T-helper 17 cell (primary cell): ENCODE measurements at regions not wholly inside any gene's neighbourhood (a gene's known extent, or its start where the extent isn't known, plus 50 kb on each side); places are given as distances from the start of the nearest gene placed in this dataset.
"Not testable (repeated sequence)": the region's sequence is repeated elsewhere in the genome, so short reads cannot be mapped to it uniquely, and the experiment has no call there.

Experiments
- ATAC-seq: fragments of 150-1000 bp; cut with Tn5 transposase; 2 replicates; pipeline ENCODE4 v1.10.0; 2021; ENCODE audit warnings: mild to moderate bottlenecking, moderate library complexity
- DNase-seq, 3 donors: peaks; one replicate each; pipeline versions ENCODE4 v3.0.0 to v3.0.0-alpha.2; 2020 to 2021
- H3K9me3 ChIP-seq: one replicate; pipeline ENCODE4 v1.7.0; 2013; ENCODE audit warnings: low read length, mild to moderate bottlenecking; ENCODE audit not compliant: control insufficient read depth, poor library complexity, severe bottlenecking
- H3K27ac Mint-ChIP-seq: one replicate; pipeline ENCODE4 v1.8.0; 2022; ENCODE audit warnings: mild to moderate bottlenecking, moderate library complexity, mixed read lengths
- H3K27me3 Mint-ChIP-seq: one replicate; pipeline ENCODE4 v1.8.0; 2022; ENCODE audit warnings: mixed read lengths
- H3K36me3 Mint-ChIP-seq: one replicate; pipeline ENCODE4 v1.8.0; 2022; ENCODE audit warnings: low read depth, mixed read lengths
- H3K4me1 Mint-ChIP-seq: one replicate; pipeline ENCODE4 v1.8.0; 2022; ENCODE audit warnings: mild to moderate bottlenecking, mixed read lengths
- H3K4me3 Mint-ChIP-seq: one replicate; pipeline ENCODE4 v1.8.0; 2022; ENCODE audit warnings: mild to moderate bottlenecking, moderate library complexity, mixed read lengths

GRCh38 chrX:39063702-39064101 is 262.4 kb downstream of the MID1IP1 start:
- Mint-ChIP-seq H3K27ac (no peak overlapping the region), H3K36me3 (no peaks in the 10 kb centered on the region), H3K4me1 (no peaks in the 10 kb centered on the region), H3K4me3 (no peak overlapping the region), H3K27me3 (no peaks in the 10 kb centered on the region)
- DNase-seq (no peak), ATAC-seq (no peak)
- H3K9me3 ChIP-seq, result no peaks in the 10 kb centered on the region

- DNase-seq (no peak), ATAC-seq (no peak)
- H3K36me3 Mint-ChIP-seq, result no peaks in the 10 kb centered on the region
- no peaks in the 10 kb centered on the region for H3K4me1 Mint-ChIP-seq
- no peak overlapping the region for H3K4me3 Mint-ChIP-seq
- no peaks in the 10 kb centered on the region for H3K27me3 Mint-ChIP-seq
- no peak overlapping the region for H3K27ac Mint-ChIP-seq
- no peaks in the 10 kb centered on the region for H3K9me3 ChIP-seq
Measured at GRCh38 chrX:39065051-39065871, 264.0 kb downstream of the MID1IP1 start.

GRCh38 chrX:39067866-39068265 is 266.6 kb downstream of the MID1IP1 start:
- Mint-ChIP-seq H3K36me3 (no peaks in the 10 kb centered on the region), H3K4me1 (no peaks in the 10 kb centered on the region), H3K27ac (no peak overlapping the region), H3K27me3 (no peaks in the 10 kb centered on the region), H3K4me3 (no peak overlapping the region)
- ATAC-seq (no peak), DNase-seq (no peak)
- H3K9me3 ChIP-seq, result no peaks in the 10 kb centered on the region

DNA sequence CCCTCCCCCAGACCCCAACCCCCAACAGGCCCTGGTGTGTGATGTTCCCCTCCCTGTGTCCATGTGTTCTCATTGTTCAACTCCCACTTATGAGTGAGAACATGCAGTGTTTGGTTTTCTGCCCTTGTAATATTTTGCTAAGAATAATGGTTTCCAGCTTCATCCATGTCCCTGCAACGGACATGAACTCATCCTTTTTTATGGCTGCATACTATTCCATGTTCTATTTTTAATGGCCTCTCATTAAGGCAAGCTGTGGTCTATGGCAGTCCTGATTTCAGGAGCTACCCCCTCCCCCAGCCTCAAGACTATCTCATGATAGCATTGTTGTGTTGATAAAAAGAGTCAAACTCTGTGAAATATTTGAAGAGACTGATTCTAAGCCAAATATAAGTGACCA is 267.4 kb downstream of the MID1IP1 start:
- H3K4me1 Mint-ChIP-seq, DNase-seq, H3K27me3 Mint-ChIP-seq, ATAC-seq, H3K9me3 ChIP-seq, H3K4me3 Mint-ChIP-seq, H3K27ac Mint-ChIP-seq, H3K36me3 Mint-ChIP-seq: not testable (repeated sequence)

GRCh38 chrX:39070009-39070408 is 268.8 kb downstream of the MID1IP1 start:
- no peaks in the 10 kb centered on the region for H3K36me3 Mint-ChIP-seq
- no peak overlapping the region for H3K27ac Mint-ChIP-seq
- DNase-seq (no peak), ATAC-seq (no peak)
- H3K9me3 ChIP-seq, result no peaks in the 10 kb centered on the region
- H3K4me3 Mint-ChIP-seq, result no peak overlapping the region
- H3K27me3 Mint-ChIP-seq, result no peaks in the 10 kb centered on the region
- no peaks in the 10 kb centered on the region for H3K4me1 Mint-ChIP-seq

DNA sequence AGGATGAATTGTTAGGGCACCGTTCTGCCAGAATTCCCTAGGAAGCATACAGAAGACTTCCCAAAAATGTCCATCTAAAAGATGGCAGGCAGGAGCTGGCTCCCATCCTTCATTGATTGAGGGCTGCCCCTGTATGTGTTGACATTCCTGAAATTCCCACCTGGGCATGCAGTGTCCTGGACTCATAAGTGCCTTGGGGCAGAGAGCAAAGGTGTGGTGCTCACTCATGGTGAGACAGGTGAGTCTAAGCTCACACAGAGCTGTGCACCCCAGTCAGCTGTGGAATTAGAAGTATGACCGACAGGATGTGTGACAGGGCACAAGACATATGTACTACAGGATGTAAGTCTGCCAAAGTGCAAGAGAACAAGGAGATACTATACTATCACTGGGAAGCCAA is 271.9 kb downstream of the MID1IP1 start:
- ATAC-seq (no peak), DNase-seq (no peak)
- H3K4me1 Mint-ChIP-seq, result no peaks in the 10 kb centered on the region
- no peaks in the 10 kb centered on the region for H3K27me3 Mint-ChIP-seq
- no peaks in the 10 kb centered on the region for H3K36me3 Mint-ChIP-seq
- no peak overlapping the region for H3K4me3 Mint-ChIP-seq
- H3K27ac Mint-ChIP-seq, result peak overlapping the region; percentile 71
- H3K9me3 ChIP-seq, result no peaks in the 10 kb centered on the region

- H3K9me3 ChIP-seq, result no peaks in the 10 kb centered on the region
- Mint-ChIP-seq H3K4me1 (peaks cover 2% of the 10 kb centered on the region), H3K27me3 (peaks cover 10% of the 10 kb centered on the region), H3K4me3 (no peak overlapping the region), H3K36me3 (no peaks in the 10 kb centered on the region), H3K27ac (no peak overlapping the region)
- ATAC-seq (no peak), DNase-seq (no peak)
Measured at GRCh38 chrX:39096599-39096998, 295.3 kb downstream of the MID1IP1 start.

DNA sequence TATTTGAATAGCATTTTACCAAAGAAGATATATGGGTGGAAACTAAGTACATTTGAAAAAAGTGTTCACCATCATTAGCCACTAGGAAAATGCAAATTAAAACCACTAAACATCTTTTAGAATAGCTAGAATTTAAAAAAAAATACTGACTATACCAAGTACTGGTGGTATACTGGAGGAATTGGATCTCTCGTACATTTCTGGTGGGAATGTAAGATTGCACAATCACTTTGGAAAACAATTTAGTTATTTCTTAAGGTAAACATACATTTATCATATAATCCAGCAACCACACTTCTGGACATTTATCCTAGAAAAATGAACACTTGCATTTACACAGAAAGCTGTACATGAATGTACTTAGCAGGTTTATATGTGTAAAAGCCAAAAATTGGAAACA is 303.5 kb downstream of the MID1IP1 start:
- ATAC-seq (no peak), DNase-seq (no peak)
- H3K9me3 ChIP-seq, result no peaks in the 10 kb centered on the region
- Mint-ChIP-seq H3K4me3 (no peak overlapping the region), H3K27ac (no peak overlapping the region), H3K36me3 (no peaks in the 10 kb centered on the region), H3K27me3 (peaks cover 18% of the 10 kb centered on the region), H3K4me1 (no peaks in the 10 kb centered on the region)

DNA sequence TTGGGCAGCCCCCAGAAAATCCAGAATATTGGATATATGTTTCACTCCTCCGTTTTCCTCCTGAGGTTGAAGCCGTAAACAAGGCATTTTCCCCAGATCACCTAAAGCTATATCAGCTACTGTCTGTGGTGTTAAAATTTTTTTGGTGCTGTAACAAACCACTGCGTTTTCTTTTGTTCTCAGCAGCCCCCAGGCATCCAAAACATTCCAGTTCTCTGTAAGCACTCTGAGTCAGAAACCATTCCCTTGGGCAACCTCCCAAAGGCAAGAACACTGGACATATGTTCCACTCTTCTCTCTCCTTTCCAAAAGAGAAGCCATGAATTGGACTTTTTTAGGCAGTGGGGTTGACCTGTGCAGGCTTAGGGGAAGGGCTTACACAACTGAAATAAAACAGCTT is 310.9 kb downstream of the MID1IP1 start:
- Mint-ChIP-seq H3K4me3 (no peak overlapping the region), H3K4me1 (no peaks in the 10 kb centered on the region), H3K27ac (no peak overlapping the region), H3K36me3 (no peaks in the 10 kb centered on the region), H3K27me3 (peaks cover 8% of the 10 kb centered on the region)
- DNase-seq (no peak), ATAC-seq (no peak)
- H3K9me3 ChIP-seq, result no peaks in the 10 kb centered on the region

GRCh38 chrX:39115166-39115565 is 313.9 kb downstream of the MID1IP1 start:
- H3K4me3 Mint-ChIP-seq, result no peak overlapping the region
- no peaks in the 10 kb centered on the region for H3K9me3 ChIP-seq
- H3K36me3 Mint-ChIP-seq, result no peaks in the 10 kb centered on the region
- DNase-seq, result no peak
- H3K27me3 Mint-ChIP-seq, result peaks cover 25% of the 10 kb centered on the region
- no peaks in the 10 kb centered on the region for H3K4me1 Mint-ChIP-seq
- no peak for ATAC-seq
- no peak overlapping the region for H3K27ac Mint-ChIP-seq

GRCh38 chrX:39117101-39117500 is 315.8 kb downstream of the MID1IP1 start:
- Mint-ChIP-seq H3K27ac (no peak overlapping the region), H3K36me3 (no peaks in the 10 kb centered on the region), H3K4me1 (no peaks in the 10 kb centered on the region), H3K4me3 (no peak overlapping the region), H3K27me3 (peaks cover 21% of the 10 kb centered on the region)
- ATAC-seq (no peak), DNase-seq (no peak)
- no peaks in the 10 kb centered on the region for H3K9me3 ChIP-seq

- no peaks in the 10 kb centered on the region for H3K36me3 Mint-ChIP-seq
- DNase-seq (no peak), ATAC-seq (no peak)
- no peaks in the 10 kb centered on the region for H3K9me3 ChIP-seq
- no peaks in the 10 kb centered on the region for H3K4me1 Mint-ChIP-seq
- H3K27ac Mint-ChIP-seq, result no peak overlapping the region
- H3K27me3 Mint-ChIP-seq, result peaks cover 23% of the 10 kb centered on the region
- H3K4me3 Mint-ChIP-seq, result no peak overlapping the region
Measured at GRCh38 chrX:39121903-39122302, 320.6 kb downstream of the MID1IP1 start.

GRCh38 chrX:39125834-39126233 is 324.6 kb downstream of the MID1IP1 start:
- no peaks in the 10 kb centered on the region for H3K9me3 ChIP-seq
- peaks cover 5% of the 10 kb centered on the region for H3K27me3 Mint-ChIP-seq
- no peaks in the 10 kb centered on the region for H3K36me3 Mint-ChIP-seq
- DNase-seq (no peak), ATAC-seq (no peak)
- no peak overlapping the region for H3K27ac Mint-ChIP-seq
- H3K4me3 Mint-ChIP-seq, result no peak overlapping the region
- H3K4me1 Mint-ChIP-seq, result no peaks in the 10 kb centered on the region

- Mint-ChIP-seq H3K4me3 (no peak overlapping the region), H3K36me3 (no peaks in the 10 kb centered on the region), H3K27ac (no peak overlapping the region), H3K27me3 (no peaks in the 10 kb centered on the region), H3K4me1 (no peaks in the 10 kb centered on the region)
- ATAC-seq (no peak), DNase-seq (no peak)
- no peaks in the 10 kb centered on the region for H3K9me3 ChIP-seq
Measured at GRCh38 chrX:39133971-39134370, 332.7 kb downstream of the MID1IP1 start.
